ENCODE measurements at regions not wholly inside any gene's neighbourhood (a gene's known extent, or its start where the extent isn't known, plus 50 kb on each side); places are given as distances from the start of the nearest gene placed in this dataset.

DNA sequence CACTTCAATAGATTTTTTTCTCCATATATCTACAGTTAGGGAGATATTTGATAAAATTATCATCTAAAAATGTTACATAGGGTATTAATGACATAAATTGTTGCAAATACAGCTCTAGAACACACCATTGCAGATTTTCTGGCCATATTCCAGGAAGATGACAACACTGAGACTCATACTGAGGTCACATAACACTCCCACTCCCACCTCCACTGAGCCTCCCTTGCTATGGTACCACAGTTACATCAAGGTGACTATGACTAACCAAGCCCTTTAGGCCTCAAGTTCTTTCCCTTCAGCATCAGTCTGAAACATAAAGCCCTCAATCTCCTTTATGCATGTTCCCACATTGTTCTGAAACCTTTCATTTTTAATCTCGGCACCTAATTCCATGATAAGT, 932.0 kb upstream of the IGFBP7 start:
- TF ChIP-seq, protein P1, sequence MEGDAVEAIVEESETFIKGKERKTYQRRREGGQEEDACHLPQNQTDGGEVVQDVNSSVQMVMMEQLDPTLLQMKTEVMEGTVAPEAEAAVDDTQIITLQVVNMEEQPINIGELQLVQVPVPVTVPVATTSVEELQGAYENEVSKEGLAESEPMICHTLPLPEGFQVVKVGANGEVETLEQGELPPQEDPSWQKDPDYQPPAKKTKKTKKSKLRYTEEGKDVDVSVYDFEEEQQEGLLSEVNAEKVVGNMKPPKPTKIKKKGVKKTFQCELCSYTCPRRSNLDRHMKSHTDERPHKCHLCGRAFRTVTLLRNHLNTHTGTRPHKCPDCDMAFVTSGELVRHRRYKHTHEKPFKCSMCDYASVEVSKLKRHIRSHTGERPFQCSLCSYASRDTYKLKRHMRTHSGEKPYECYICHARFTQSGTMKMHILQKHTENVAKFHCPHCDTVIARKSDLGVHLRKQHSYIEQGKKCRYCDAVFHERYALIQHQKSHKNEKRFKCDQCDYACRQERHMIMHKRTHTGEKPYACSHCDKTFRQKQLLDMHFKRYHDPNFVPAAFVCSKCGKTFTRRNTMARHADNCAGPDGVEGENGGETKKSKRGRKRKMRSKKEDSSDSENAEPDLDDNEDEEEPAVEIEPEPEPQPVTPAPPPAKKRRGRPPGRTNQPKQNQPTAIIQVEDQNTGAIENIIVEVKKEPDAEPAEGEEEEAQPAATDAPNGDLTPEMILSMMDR (IDR thresholded peaks at IDR 0.05): no peak
- no peak for TF ChIP-seq POLR2AphosphoS5 (IDR thresholded peaks at IDR 0.05)
- no peak for TF ChIP-seq POLR2A (IDR thresholded peaks at IDR 0.05)
- no peak for TF ChIP-seq EP300 (IDR thresholded peaks at IDR 0.05; ENCODE audit: low read depth)

Measured in transverse colon (tissue), 4 donors.